Smooth muscle cell (in vitro differentiated cells): ENCODE measurements at regions not wholly inside any gene's neighbourhood (a gene's known extent, or its start where the extent isn't known, plus 50 kb on each side); places are given as distances from the start of the nearest gene placed in this dataset.

Source experiments
- DNase-seq: peaks from one replicate; lab custom pipeline; 2025; ENCODE audit not compliant: unreplicated experiment; lab: John Stamatoyannopoulos, UW
- H2AFZ ChIP-seq: fragments of 200-600 bp; sonication (generic); 2 replicates; pipeline ENCODE4 v1.6.0; 2016; ENCODE audit warnings: antibody characterized with exemption, low read depth, mild to moderate bottlenecking
- H3F3A ChIP-seq: fragments of 200-600 bp; sonication (generic); 2 replicates; pipeline ENCODE4 v1.6.0; 2017; ENCODE audit warnings: antibody characterized with exemption, low read depth
- H3K27ac ChIP-seq: fragments of 200-600 bp; sonication (generic); 2 replicates; pipeline ENCODE4 v1.5.1; 2016; ENCODE audit warnings: low read depth, mild to moderate bottlenecking
- H3K27me3 ChIP-seq: fragments of 200-600 bp; sonication (generic); 2 replicates; pipeline ENCODE4 v1.6.1; 2016; ENCODE audit warnings: low read depth, mild to moderate bottlenecking
- H3K36me3 ChIP-seq: fragments of 200-600 bp; sonication (generic); 2 replicates; pipeline ENCODE4 v1.5.1; 2016; ENCODE audit warnings: low read depth
- H3K4me1 ChIP-seq: fragments of 200-600 bp; sonication (generic); 2 replicates; pipeline ENCODE4 v1.5.1; 2016; ENCODE audit warnings: low read depth
- H3K4me2 ChIP-seq: fragments of 200-600 bp; sonication (generic); 2 replicates; pipeline ENCODE4 v1.6.0; 2016; ENCODE audit warnings: mild to moderate bottlenecking
- H3K4me3 ChIP-seq: fragments of 200-600 bp; sonication (generic); 2 replicates; pipeline ENCODE4 v1.5.1; 2016; ENCODE audit warnings: mild to moderate bottlenecking
- H3K79me2 ChIP-seq: fragments of 200-600 bp; sonication (generic); 2 replicates; pipeline ENCODE4 v1.6.0; 2016; ENCODE audit warnings: low read depth, mild to moderate bottlenecking
- H3K9ac ChIP-seq: fragments of 200-600 bp; sonication (generic); 2 replicates; pipeline ENCODE4 v1.6.0; 2016; ENCODE audit warnings: low read depth
- H3K9me3 ChIP-seq: fragments of 200-600 bp; sonication (generic); replicated peaks from 2 replicates; pipeline ENCODE4 v1.5.1; 2016; ENCODE audit warnings: low read depth
- H4K20me1 ChIP-seq: fragments of 200-600 bp; sonication (generic); 2 replicates; pipeline ENCODE4 v1.6.0; 2016; ENCODE audit warnings: low read depth
- CTCF ChIP-seq: fragments of 200-600 bp; sonication (generic); IDR thresholded peaks from 2 replicates; pipeline ENCODE4 v1.5.1; 2017; ENCODE audit warnings: borderline replicate concordance, mild to moderate bottlenecking, antibody characterized with exemption; ENCODE audit not compliant: insufficient read depth, poor library complexity, severe bottlenecking
- WGBS: methylation state at CpG from one replicate; pipeline ENCODE4 v1.1.7; 2016; ENCODE audit warnings: low lambda C conversion rate; 5-methylcytosine and 5-hydroxymethylcytosine counted together

DNA sequence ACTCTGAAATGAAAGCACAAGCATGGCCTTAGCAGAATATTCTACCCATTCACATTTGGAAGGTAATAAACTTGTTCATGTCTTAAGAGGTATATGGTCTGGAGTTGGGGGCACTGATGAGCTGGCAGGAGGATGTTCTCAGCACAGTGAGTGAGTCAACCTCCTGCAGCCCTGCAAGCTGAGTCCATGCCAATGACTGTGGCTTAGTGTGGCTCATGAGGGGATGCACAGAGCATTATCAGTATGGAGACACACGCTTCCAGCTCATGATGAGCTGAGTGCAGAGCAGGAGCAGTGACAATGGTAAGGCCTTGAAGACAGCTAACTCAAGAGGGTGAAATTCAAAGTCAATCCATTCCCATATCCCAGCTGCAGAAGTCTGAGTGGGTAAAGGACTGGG is 102.3 kb downstream of the TNFSF18 start:
- Histone ChIP-seq H3K4me3 (no peak overlapping the region), H3K4me1 (peaks cover 8% of the 10 kb centered on the region), H4K20me1 (no peaks in the 10 kb centered on the region), H3K27ac (peak overlapping the region; percentile 80), H3K79me2 (no peaks in the 10 kb centered on the region), H3F3A (peaks cover 5% of the 10 kb centered on the region), H3K9ac (no peak overlapping the region), H3K9me3 (no peaks in the 10 kb centered on the region), H3K4me2 (peak overlapping the region; percentile 53), H3K27me3 (no peaks in the 10 kb centered on the region), H3K36me3 (no peaks in the 10 kb centered on the region), H2AFZ (no peak overlapping the region)
- 0% methylated on average over 1 of the region's 1 CpG for WGBS
- no peak for DNase-seq
- TF ChIP-seq CTCF, result no peak

GRCh38 chr1:172949096-172949495 is 101.6 kb downstream of the TNFSF18 start:
- peaks cover 8% of the 10 kb centered on the region for H3K4me1 ChIP-seq
- no peak for DNase-seq
- H3K27me3 ChIP-seq, result no peaks in the 10 kb centered on the region
- no peaks in the 10 kb centered on the region for H3K9me3 ChIP-seq
- H3K9ac ChIP-seq, result no peak overlapping the region
- no peak overlapping the region for H2AFZ ChIP-seq
- peak overlapping the region; percentile 48 for H3K4me2 ChIP-seq
- H3F3A ChIP-seq, result peaks cover 5% of the 10 kb centered on the region
- H3K27ac ChIP-seq, result peak overlapping the region; percentile 80
- no peak for TF ChIP-seq CTCF
- H3K36me3 ChIP-seq, result no peaks in the 10 kb centered on the region
- no peak overlapping the region for H3K4me3 ChIP-seq
- H4K20me1 ChIP-seq, result no peaks in the 10 kb centered on the region
- H3K79me2 ChIP-seq, result no peaks in the 10 kb centered on the region
- WGBS, result 97% methylated on average over 4 of the region's 4 CpGs

- Histone ChIP-seq H3K9ac (no peak overlapping the region), H3K9me3 (no peaks in the 10 kb centered on the region), H3K4me2 (no peak overlapping the region), H3K4me1 (peaks cover 8% of the 10 kb centered on the region), H3K27me3 (no peaks in the 10 kb centered on the region), H4K20me1 (no peaks in the 10 kb centered on the region), H3K4me3 (no peak overlapping the region), H3F3A (peaks cover 5% of the 10 kb centered on the region), H3K36me3 (no peaks in the 10 kb centered on the region), H3K79me2 (no peaks in the 10 kb centered on the region), H3K27ac (no peak overlapping the region), H2AFZ (no peak overlapping the region)
- DNase-seq, result no peak
- 75% methylated on average over 2 of the region's 2 CpGs for WGBS
- TF ChIP-seq CTCF, result no peak
These were observed 100.2 kb downstream of the TNFSF18 start for GRCh38 chr1:172950528-172950927.

GRCh38 chr1:172951730-172952365 is 98.9 kb downstream of the TNFSF18 start:
- no peak overlapping the region for H2AFZ ChIP-seq
- H3K79me2 ChIP-seq, result no peaks in the 10 kb centered on the region
- H3K9ac ChIP-seq, result no peak overlapping the region
- WGBS, result 66% methylated on average over 3 of the region's 3 CpGs
- peak overlapping the region; percentile 55 for H3K4me2 ChIP-seq
- no peaks in the 10 kb centered on the region for H3K9me3 ChIP-seq
- no peak for DNase-seq
- no peaks in the 10 kb centered on the region for H3K27me3 ChIP-seq
- H4K20me1 ChIP-seq, result no peaks in the 10 kb centered on the region
- H3K4me3 ChIP-seq, result no peak overlapping the region
- peaks cover 5% of the 10 kb centered on the region for H3F3A ChIP-seq
- no peak for TF ChIP-seq CTCF
- H3K27ac ChIP-seq, result peak overlapping the region; percentile 56
- H3K4me1 ChIP-seq, result peaks cover 8% of the 10 kb centered on the region
- no peaks in the 10 kb centered on the region for H3K36me3 ChIP-seq
